IMR-90 (cell line): ENCODE measurements at regions not wholly inside any gene's neighbourhood (a gene's known extent, or its start where the extent isn't known, plus 50 kb on each side); places are given as distances from the start of the nearest gene placed in this dataset.

Experiments used
- ATAC-seq: fragments of 200-7000 bp; cut with Tn5 transposase; 2 replicates; pipeline ENCODE4 v1.9.1; 2020; ENCODE audit warnings: low read depth, mild to moderate bottlenecking, moderate library complexity
- BruUV-seq: library from RNA; stranded (reverse); fragments of 400-500 nt; replicated peaks from 2 replicates; lab custom pipeline; 2021; lab: Mats Ljungman, UMichigan
- CTCF ChIA-PET: fragments of 300-600 bp; formaldehyde crosslinking; extraction: SDS; loops from one replicate; lab custom pipeline; 2021; ENCODE audit warnings: antibody characterized with exemption; lab: Yijun Ruan, JAX
- POLR2A ChIA-PET: fragments of 300-600 bp; sonication (Branson Sonifier 250); formaldehyde crosslinking; loops from one replicate; lab custom pipeline; 2022; ENCODE audit warnings: antibody characterized with exemption; ENCODE audit not compliant: unreplicated experiment; lab: Charles Lee
- DNase-seq: peaks from one replicate; pipeline ENCODE4 v3.0.0; 2013
- H2AFZ ChIP-seq: replicated peaks from 2 replicates; pipeline ENCODE3; 2013; ENCODE audit warnings: low read length, mild to moderate bottlenecking; ENCODE audit not compliant: poor library complexity
- H2AK5ac ChIP-seq: 2 replicates; pipeline ENCODE4 v1.6.1; 2013; ENCODE audit warnings: low read depth, low read length, inconsistent platforms
- H2AK9ac ChIP-seq: replicated peaks from 2 replicates; pipeline ENCODE3; 2013; ENCODE audit warnings: mild to moderate bottlenecking, low read depth, low read length, moderate library complexity; ENCODE audit not compliant: poor library complexity
- H2BK120ac ChIP-seq: 2 replicates; pipeline ENCODE4 v1.6.1; 2013; ENCODE audit warnings: low read depth, low read length, inconsistent platforms
- H2BK15ac ChIP-seq: 3 replicates; pipeline ENCODE4 v1.6.1; 2013; ENCODE audit warnings: low read depth, low read length, inconsistent platforms
- H2BK20ac ChIP-seq: 2 replicates; pipeline ENCODE4 v1.6.1; 2013; ENCODE audit warnings: low read depth, mild to moderate bottlenecking, inconsistent platforms, low read length, moderate library complexity
- H2BK5ac ChIP-seq: 2 replicates; pipeline ENCODE4 v1.6.1; 2013; ENCODE audit warnings: mild to moderate bottlenecking, low read depth, low read length, inconsistent platforms; ENCODE audit not compliant: poor library complexity, severe bottlenecking
- H3K14ac ChIP-seq: replicated peaks from 2 replicates; pipeline ENCODE4 v1.6.1; 2013; ENCODE audit warnings: low read depth, low read length, inconsistent platforms
- H3K18ac ChIP-seq: 2 replicates; pipeline ENCODE4 v1.6.1; 2013; ENCODE audit warnings: low read depth, low read length, control low read depth
- H3K23ac ChIP-seq: 2 replicates; pipeline ENCODE4 v1.6.1; 2013; ENCODE audit warnings: low read depth, low read length, inconsistent platforms
- H3K27ac ChIP-seq: 2 replicates; pipeline ENCODE4 v1.5.1; 2013; ENCODE audit warnings: mild to moderate bottlenecking, control low read depth, low read length; ENCODE audit not compliant: insufficient read depth
- H3K27me3 ChIP-seq: 2 replicates; pipeline ENCODE4 v1.6.1; 2013; ENCODE audit warnings: low read length; ENCODE audit not compliant: control insufficient read depth, insufficient read depth
- H3K36me3 ChIP-seq: 2 replicates; pipeline ENCODE4 v1.6.1; 2013; ENCODE audit warnings: low read length, mixed read lengths; ENCODE audit not compliant: control insufficient read depth, insufficient read depth
- H3K4ac ChIP-seq: 2 replicates; pipeline ENCODE4 v1.6.1; 2013; ENCODE audit warnings: low read depth, low read length, inconsistent platforms
- H3K4me1 ChIP-seq: 2 replicates; pipeline ENCODE4 v1.6.1; 2013; ENCODE audit warnings: low read length, mixed read lengths; ENCODE audit not compliant: control insufficient read depth, insufficient read depth
- H3K4me2 ChIP-seq: 2 replicates; pipeline ENCODE4 v1.6.1; 2013; ENCODE audit warnings: low read depth, mild to moderate bottlenecking, control low read depth, low read length, moderate library complexity
- H3K4me3 ChIP-seq: 2 replicates; pipeline ENCODE4 v1.5.1; 2013; ENCODE audit warnings: low read depth, mild to moderate bottlenecking, control low read depth, low read length, moderate library complexity; ENCODE audit not compliant: insufficient read depth
- H3K56ac ChIP-seq: 2 replicates; pipeline ENCODE4 v1.6.1; 2013; ENCODE audit warnings: low read length, inconsistent platforms; ENCODE audit not compliant: insufficient read depth; ENCODE audit errors: extremely low read depth
- H3K79me1 ChIP-seq, 2 experiments: 2 replicates each; pipeline ENCODE4 v1.6.1; 2013; ENCODE audit warnings: low read length in 2 of 2, inconsistent platforms in 1 of 2, low read depth in 1 of 2
- H3K9ac ChIP-seq: 2 replicates; pipeline ENCODE4 v1.6.1; 2013; ENCODE audit warnings: low read depth, low read length, control low read depth
- H3K9me1 ChIP-seq: 2 replicates; pipeline ENCODE4 v1.6.1; 2013; ENCODE audit warnings: low read length, inconsistent platforms; ENCODE audit not compliant: insufficient read depth
- H3K9me3 ChIP-seq: 2 replicates; pipeline ENCODE4 v1.6.1; 2013; ENCODE audit warnings: low read length; ENCODE audit not compliant: control insufficient read depth, insufficient read depth
- H4K20me1 ChIP-seq: 2 replicates; pipeline ENCODE4 v1.6.1; 2013; ENCODE audit warnings: low read length, inconsistent platforms; ENCODE audit not compliant: insufficient read depth
- H4K5ac ChIP-seq: 2 replicates; pipeline ENCODE4 v1.6.1; 2013; ENCODE audit warnings: mild to moderate bottlenecking, low read depth, low read length, control low read depth
- H4K8ac ChIP-seq, 2 experiments: 2 replicates each; pipeline ENCODE4 v1.6.1; 2013; ENCODE audit warnings: low read depth in 2 of 2, low read length in 2 of 2, control low read depth in 1 of 2, inconsistent platforms in 1 of 2
- H4K91ac ChIP-seq: 2 replicates; pipeline ENCODE4 v1.6.1; 2013; ENCODE audit warnings: low read depth, low read length, inconsistent platforms; ENCODE audit not compliant: insufficient read depth
- BHLHE40 ChIP-seq: fragments of 150-350 bp; IDR thresholded peaks from 2 replicates; pipeline ENCODE4 v1.6.1; 2016; ENCODE audit warnings: mild to moderate bottlenecking, low read depth, low read length
- CEBPB ChIP-seq: IDR thresholded peaks from 2 replicates; pipeline ENCODE4 v1.6.1; 2012; ENCODE audit warnings: low read depth, low read length, improper control_type of control experiment
- CHD1 ChIP-seq: IDR thresholded peaks from 2 replicates; pipeline ENCODE4 v1.6.1; 2012; ENCODE audit warnings: low read depth, low read length, improper control_type of control experiment
- FOS ChIP-seq: fragments of 150-350 bp; IDR thresholded peaks from 2 replicates; pipeline ENCODE4 v1.6.1; 2016; ENCODE audit warnings: low read depth, low read length
- MAFK ChIP-seq: IDR thresholded peaks from 2 replicates; pipeline ENCODE4 v1.6.1; 2012; ENCODE audit warnings: low read depth, low read length, improper control_type of control experiment
- MAZ ChIP-seq: IDR thresholded peaks from 2 replicates; pipeline ENCODE4 v1.6.1; 2012; ENCODE audit warnings: low read depth, mild to moderate bottlenecking, low read length, improper control_type of control experiment, moderate library complexity, borderline replicate concordance
- MXI1 ChIP-seq: IDR thresholded peaks from 2 replicates; pipeline ENCODE4 v1.6.1; 2012; ENCODE audit warnings: low read depth, mild to moderate bottlenecking, low read length, moderate library complexity, borderline replicate concordance
- NFE2L2 ChIP-seq: fragments of 150-350 bp; IDR thresholded peaks from 2 replicates; pipeline ENCODE4 v1.6.1; 2016; ENCODE audit warnings: low read depth, mild to moderate bottlenecking, low read length
- POLR2A ChIP-seq: IDR thresholded peaks from 2 replicates; pipeline ENCODE4 v1.6.1; 2012; ENCODE audit warnings: mild to moderate bottlenecking, low read depth, low read length
- RAD21 ChIP-seq: IDR thresholded peaks from 2 replicates; pipeline ENCODE4 v1.6.1; 2012; ENCODE audit warnings: low read length, improper control_type of control experiment
- RCOR1 ChIP-seq: IDR thresholded peaks from 2 replicates; pipeline ENCODE4 v1.6.1; 2012; ENCODE audit warnings: mild to moderate bottlenecking, low read length, improper control_type of control experiment; ENCODE audit not compliant: insufficient replicate concordance
- RFX5 ChIP-seq: IDR thresholded peaks from 2 replicates; pipeline ENCODE4 v1.8.0; 2012; ENCODE audit warnings: low read depth, mild to moderate bottlenecking, low read length, moderate library complexity
- SMC3 ChIP-seq: fragments of 150-350 bp; IDR thresholded peaks from 2 replicates; pipeline ENCODE4 v1.6.1; 2016; ENCODE audit warnings: low read depth, mild to moderate bottlenecking, antibody characterized with exemption, low read length, moderate library complexity
- WGBS, 2 experiments: methylation state at CpG; one replicate each; pipeline versions ENCODE4 v1.1.5 to v1.1.7; 2013; ENCODE audit warnings: missing lambda C conversion rate in 2 of 2; ENCODE audit not compliant: insufficient read length in 1 of 2; ENCODE audit errors: extremely low coverage in 2 of 2; 5-methylcytosine and 5-hydroxymethylcytosine counted together
- dilution Hi-C: fragments of 300-500 bp; cut with HindIII; formaldehyde crosslinking; loops from one replicate; pipeline ENCODE4 v1.14.3; 2018; ENCODE audit warnings: low sequenced_read_pairs; ENCODE audit not compliant: unreplicated experiment
- in situ Hi-C: fragments of 300-500 bp; cut with MboI; formaldehyde crosslinking; loops from 3 replicates; pipeline ENCODE4 v1.14.3; 2019; ENCODE audit warnings: low sequenced_read_pairs, inconsistent platforms, mixed read lengths
- intact Hi-C: fragments of 100-400 bp; cut with micrococcal nuclease; formaldehyde crosslinking; loops from 2 replicates; pipeline ENCODE4 v1.10.0; 2022
- TF ChIP-seq, protein P1 (sequence below): fragments of 150-350 bp; IDR thresholded peaks from 2 replicates; pipeline ENCODE4 v1.6.1; 2017; ENCODE audit warnings: mild to moderate bottlenecking, antibody characterized with exemption, low read length, low read depth
- TF ChIP-seq, protein P2 (sequence below): conservative IDR thresholded peaks from 2 replicates; pipeline ENCODE4 v1.5.1; 2012; ENCODE audit warnings: mild to moderate bottlenecking, low read depth, low read length, improper control_type of control experiment
- TF ChIP-seq, protein P3 (sequence below): fragments of 150-350 bp; IDR thresholded peaks from 2 replicates; pipeline ENCODE4 v1.6.1; 2016; ENCODE audit warnings: low read depth, mild to moderate bottlenecking, low read length, moderate library complexity, borderline replicate concordance

DNA sequence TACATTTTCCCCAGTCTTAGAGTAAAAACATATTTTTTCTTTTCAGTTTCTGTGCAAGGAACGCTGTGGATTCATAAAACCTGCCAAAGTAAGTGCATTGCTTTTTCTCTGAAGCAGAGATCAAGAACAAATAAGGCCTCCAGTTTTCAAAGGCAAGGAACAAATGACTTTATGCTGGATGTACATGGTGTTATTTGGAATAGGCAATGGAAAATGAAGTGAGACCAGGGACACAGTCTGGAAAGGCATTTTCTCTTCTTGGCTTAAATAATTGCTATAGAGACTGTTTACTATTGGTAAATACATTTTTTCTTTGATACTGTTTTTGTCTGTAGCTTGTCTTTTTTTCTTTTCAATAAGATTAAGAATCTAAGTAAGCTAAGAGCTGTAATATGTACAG, 725.9 kb upstream of the MDGA2 start:
- POLR2A ChIA-PET, result no interaction called here
- Histone ChIP-seq H4K8ac (no peak overlapping the region), H2BK5ac (no peak overlapping the region), H4K91ac (no peak overlapping the region), H3K4me1 (no peaks in the 10 kb centered on the region), H4K20me1 (no peaks in the 10 kb centered on the region), H4K5ac (no peak overlapping the region), H3K36me3 (no peaks in the 10 kb centered on the region), H2BK15ac (no peak overlapping the region), H3K4me3 (no peak overlapping the region), H2AFZ (no peak overlapping the region), H3K9ac (no peak overlapping the region), H2BK120ac (no peak overlapping the region), H3K9me3 (0 out of 2 replicates have a peak, but pooled peaks cover 2% of the 10 kb centered on the region), H3K9me1 (no peaks in the 10 kb centered on the region), H2AK9ac (no peak overlapping the region), H3K56ac (no peak overlapping the region), H3K14ac (no peak overlapping the region), H3K27ac (no peak overlapping the region), H3K23ac (no peak overlapping the region), H2BK20ac (no peak overlapping the region), H2AK5ac (no peak overlapping the region), H3K4ac (no peak overlapping the region), H3K4me2 (no peak overlapping the region), H3K18ac (no peak overlapping the region), H3K79me1 (no peaks in the 10 kb centered on the region), H3K27me3 (no peaks in the 10 kb centered on the region)
- no peak for ATAC-seq
- CTCF ChIA-PET, result no interaction called here
- intact Hi-C loops (no loop called here), dilution Hi-C loops (no loop called here), in situ Hi-C loops (no loop called here)
- no peak for DNase-seq
- BruUV-seq, result no TSS peak
- WGBS, 2 experiments, result 0% methylated on average over 1 of the region's 1 CpG; no CpG with 5 or more reads in 1 of the 2 experiments
- TF ChIP-seq FOS (no peak), CEBPB (no peak), MXI1 (no peak), RCOR1 (no peak), NFE2L2 (no peak), RAD21 (no peak), RFX5 (no peak), BHLHE40 (no peak), MAFK (no peak), CHD1 (no peak), POLR2A (no peak), SMC3 (no peak), MAZ (no peak)
- TF ChIP-seq, protein P1, sequence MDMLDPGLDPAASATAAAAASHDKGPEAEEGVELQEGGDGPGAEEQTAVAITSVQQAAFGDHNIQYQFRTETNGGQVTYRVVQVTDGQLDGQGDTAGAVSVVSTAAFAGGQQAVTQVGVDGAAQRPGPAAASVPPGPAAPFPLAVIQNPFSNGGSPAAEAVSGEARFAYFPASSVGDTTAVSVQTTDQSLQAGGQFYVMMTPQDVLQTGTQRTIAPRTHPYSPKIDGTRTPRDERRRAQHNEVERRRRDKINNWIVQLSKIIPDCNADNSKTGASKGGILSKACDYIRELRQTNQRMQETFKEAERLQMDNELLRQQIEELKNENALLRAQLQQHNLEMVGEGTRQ, result no peak
- TF ChIP-seq, protein P2, sequence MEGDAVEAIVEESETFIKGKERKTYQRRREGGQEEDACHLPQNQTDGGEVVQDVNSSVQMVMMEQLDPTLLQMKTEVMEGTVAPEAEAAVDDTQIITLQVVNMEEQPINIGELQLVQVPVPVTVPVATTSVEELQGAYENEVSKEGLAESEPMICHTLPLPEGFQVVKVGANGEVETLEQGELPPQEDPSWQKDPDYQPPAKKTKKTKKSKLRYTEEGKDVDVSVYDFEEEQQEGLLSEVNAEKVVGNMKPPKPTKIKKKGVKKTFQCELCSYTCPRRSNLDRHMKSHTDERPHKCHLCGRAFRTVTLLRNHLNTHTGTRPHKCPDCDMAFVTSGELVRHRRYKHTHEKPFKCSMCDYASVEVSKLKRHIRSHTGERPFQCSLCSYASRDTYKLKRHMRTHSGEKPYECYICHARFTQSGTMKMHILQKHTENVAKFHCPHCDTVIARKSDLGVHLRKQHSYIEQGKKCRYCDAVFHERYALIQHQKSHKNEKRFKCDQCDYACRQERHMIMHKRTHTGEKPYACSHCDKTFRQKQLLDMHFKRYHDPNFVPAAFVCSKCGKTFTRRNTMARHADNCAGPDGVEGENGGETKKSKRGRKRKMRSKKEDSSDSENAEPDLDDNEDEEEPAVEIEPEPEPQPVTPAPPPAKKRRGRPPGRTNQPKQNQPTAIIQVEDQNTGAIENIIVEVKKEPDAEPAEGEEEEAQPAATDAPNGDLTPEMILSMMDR, result no peak
- TF ChIP-seq, protein P3, sequence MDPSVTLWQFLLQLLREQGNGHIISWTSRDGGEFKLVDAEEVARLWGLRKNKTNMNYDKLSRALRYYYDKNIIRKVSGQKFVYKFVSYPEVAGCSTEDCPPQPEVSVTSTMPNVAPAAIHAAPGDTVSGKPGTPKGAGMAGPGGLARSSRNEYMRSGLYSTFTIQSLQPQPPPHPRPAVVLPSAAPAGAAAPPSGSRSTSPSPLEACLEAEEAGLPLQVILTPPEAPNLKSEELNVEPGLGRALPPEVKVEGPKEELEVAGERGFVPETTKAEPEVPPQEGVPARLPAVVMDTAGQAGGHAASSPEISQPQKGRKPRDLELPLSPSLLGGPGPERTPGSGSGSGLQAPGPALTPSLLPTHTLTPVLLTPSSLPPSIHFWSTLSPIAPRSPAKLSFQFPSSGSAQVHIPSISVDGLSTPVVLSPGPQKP, result no peak
